ENCODE measurements at regions not wholly inside any gene's neighbourhood (a gene's known extent, or its start where the extent isn't known, plus 50 kb on each side); places are given as distances from the start of the nearest gene placed in this dataset.
"Not testable (repeated sequence)": the region's sequence is repeated elsewhere in the genome, so short reads cannot be mapped to it uniquely, and the experiment has no call there.

DNA sequence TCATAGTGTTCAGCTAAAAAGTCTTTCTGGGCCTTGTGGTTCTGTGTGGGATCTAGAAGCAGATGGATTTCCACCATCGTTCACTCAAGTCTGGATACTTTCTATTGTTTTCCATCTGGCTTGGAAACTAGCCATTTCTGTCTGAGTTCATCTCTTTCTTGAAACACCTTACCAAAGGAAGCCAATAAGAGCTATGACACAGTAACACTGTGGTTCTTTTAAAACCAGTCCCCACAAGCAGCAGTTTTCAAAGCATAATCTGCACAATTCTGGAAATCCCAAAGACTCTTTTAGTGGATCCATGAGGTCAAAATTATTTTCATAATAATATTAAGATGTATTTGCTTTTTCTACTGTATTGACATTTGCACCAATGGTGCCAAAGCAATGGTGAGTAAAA, 234.2 kb upstream of the TET2 start:
- in situ Hi-C loops (cut with HindIII; ENCODE audit: low pct_ligation_motif_present, low pct_unique_long_range_greater_than_20kb, low sequenced_read_pairs) = no loop called here
- DNase-seq = no peak

DNA sequence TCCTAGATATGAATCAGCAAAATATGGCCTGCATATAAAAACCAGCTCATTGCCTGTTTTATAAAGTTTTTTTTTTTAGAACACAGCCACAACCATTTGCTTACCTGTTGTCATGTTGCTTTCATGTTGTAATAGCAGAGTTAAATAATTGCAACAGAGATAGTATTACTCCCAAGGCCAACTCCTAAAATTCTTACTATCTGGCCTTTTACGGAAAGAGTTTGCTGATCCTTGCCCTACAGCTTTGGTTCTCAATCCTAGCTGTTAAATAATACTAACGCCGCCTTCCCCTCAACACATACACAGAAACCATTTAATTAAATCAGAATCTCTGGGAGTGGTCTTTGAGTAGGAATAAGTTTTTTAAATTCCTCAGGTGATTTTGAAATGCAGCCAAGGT, 231.3 kb upstream of the TET2 start:
- DNase-seq = no peak
- in situ Hi-C loops (cut with HindIII; ENCODE audit: low pct_ligation_motif_present, low pct_unique_long_range_greater_than_20kb, low sequenced_read_pairs) = no loop called here

DNA sequence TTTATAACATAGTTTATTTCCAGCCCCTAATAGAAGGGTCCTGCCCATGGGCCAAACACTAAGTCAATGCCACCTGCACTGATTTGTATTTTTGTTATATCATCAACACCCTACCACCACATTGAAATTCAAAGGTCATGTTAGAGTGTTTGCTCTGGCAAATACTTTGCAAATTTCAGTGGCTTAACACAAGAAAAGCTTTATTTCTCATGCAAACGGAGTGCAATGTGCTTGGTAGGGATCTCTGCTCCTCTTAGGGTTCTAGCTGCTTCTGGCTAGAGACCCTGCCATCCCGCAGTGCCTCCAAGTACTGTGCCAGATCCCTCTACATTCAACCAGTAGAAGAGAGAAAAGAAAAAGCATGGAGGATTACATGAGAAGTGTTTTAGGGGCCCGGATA, 230.8 kb upstream of the TET2 start:
- DNase-seq = no peak
- in situ Hi-C loops (cut with HindIII; ENCODE audit: low pct_ligation_motif_present, low pct_unique_long_range_greater_than_20kb, low sequenced_read_pairs) = no loop called here

DNA sequence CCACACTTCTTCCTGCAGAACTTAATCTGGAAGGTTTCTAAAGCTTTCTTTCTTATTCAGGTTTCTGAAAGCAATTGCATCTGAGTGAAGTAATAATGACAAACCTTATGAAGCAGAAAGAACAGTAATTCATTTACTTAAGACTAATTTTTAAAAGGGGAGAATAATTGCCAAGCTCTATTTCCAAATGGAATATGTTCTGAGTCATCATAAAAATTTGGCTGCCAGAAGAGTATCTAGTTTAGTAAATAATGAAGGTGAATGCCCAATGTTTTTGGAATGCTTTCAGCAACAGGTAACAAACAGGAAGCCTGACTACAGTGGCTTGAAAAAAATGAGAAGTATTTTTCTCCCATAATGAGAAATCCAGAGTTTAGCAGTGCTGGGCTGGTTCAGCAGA, 227.3 kb upstream of the TET2 start:
- no peak for DNase-seq
- in situ Hi-C loops (cut with HindIII; ENCODE audit: low pct_ligation_motif_present, low pct_unique_long_range_greater_than_20kb, low sequenced_read_pairs) = no loop called here

DNA sequence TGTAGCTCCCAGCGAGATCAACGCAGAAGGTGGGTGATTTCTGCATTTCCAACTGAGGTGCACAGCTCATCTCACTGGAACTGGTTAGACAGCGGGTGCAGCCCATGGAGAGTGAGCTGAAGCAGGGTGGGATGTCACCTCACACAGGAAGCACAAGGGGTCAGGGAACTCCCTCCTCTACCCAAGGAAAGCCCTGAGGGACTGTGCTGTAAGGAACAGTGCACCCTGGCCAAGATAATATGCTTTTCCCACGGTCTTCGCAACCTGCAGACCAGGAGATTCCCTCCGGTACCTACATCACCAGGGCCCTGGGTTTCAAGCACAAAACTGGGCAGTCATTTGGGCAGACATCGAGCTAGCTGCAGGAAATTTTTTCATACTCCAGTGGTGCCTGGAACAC, 216.4 kb upstream of the TET2 start:
- in situ Hi-C loops (cut with HindIII; ENCODE audit: low pct_ligation_motif_present, low pct_unique_long_range_greater_than_20kb, low sequenced_read_pairs) = no loop called here
- no peak for DNase-seq

DNA sequence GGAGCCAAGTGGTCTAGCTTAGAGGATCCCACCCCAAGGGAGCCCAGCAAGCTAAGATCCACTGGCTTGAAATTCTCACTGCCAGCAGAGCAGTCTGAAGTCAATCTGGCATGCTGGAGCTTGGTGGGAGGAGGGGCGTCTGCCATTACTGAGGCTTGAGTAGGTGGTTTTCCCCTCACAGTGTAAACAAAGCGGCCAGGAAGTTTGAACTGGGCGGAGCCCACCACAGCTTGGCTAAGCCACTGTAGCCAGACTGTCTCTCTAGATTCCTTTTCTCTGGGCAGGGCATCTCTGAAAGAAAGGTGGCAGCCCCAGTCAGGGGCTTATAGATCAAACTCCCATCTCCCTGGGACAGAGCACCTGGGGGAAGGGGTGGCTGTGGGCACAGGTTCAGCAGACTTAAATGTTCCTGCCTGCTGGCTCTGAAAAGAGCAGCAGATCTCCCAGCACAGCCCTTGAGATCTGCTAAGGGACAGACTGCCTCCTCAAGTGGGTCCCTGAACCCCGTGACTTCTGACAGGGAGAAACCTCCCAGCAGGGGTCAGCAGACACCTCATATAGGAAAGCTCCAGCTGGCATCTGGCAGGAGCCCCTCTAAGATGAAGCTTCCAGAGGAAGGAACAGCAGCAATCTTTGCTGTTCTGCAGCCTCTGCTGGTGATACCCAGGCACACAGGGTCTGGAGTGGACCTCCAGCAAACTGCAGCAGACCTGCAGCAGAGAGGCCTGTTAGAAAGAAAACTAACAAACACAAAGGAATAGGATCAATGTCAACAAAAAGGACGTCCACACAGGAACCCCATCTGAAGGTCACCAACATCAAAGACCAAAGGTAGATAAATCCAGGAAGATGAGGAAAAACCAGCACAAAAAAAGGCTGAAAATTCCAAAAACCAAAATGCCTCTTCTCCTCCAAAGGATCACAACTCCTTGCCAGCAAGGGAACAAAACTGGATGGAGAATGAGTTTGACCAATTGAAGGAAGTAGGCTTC, 215.6 kb upstream of the TET2 start:
- peak; percentile 10 for DNase-seq
- in situ Hi-C loops (cut with HindIII; ENCODE audit: low pct_ligation_motif_present, low pct_unique_long_range_greater_than_20kb, low sequenced_read_pairs) = not testable (repeated sequence)

DNA sequence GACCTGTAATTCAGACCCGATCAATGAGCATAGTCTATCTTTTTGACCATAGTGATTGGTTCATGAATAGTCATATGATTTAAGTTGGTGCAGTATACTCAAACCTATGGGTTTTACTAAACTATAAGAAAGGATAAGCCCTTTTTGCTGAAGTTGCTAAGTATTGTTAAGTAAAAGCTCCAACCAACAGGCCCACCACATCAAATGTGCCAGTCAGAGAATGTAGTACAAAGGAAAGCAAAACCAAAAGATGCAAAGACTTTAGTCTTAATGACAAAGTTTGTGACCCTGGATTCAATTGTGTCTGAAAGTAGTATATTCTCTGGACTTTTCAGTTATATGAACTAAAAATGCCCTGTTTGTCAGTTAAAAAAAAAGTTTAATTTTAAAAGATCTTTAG, 208.1 kb upstream of the TET2 start:
- in situ Hi-C loops (cut with HindIII; ENCODE audit: low pct_ligation_motif_present, low pct_unique_long_range_greater_than_20kb, low sequenced_read_pairs) = no loop called here
- DNase-seq = no peak

DNA sequence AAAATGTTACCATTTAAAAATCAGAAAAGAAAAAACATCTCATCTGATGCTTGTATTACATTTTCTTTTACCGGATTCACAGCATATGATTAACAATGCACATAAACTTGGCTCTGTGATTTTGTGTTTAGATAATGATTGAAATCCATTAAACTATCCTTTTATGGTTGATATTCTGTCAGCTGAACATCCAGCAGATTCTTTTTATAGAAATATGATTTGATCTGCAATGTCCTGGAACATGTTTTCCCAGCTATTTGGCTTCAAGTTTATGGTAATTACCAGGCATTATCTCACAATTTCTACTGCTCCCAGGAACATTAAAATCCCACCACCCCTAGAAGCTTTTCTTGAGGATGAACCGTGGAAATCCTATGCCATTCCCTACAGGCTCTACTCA, 205.7 kb upstream of the TET2 start:
- in situ Hi-C loops (cut with HindIII; ENCODE audit: low pct_ligation_motif_present, low pct_unique_long_range_greater_than_20kb, low sequenced_read_pairs) = no loop called here
- DNase-seq = no peak

DNA sequence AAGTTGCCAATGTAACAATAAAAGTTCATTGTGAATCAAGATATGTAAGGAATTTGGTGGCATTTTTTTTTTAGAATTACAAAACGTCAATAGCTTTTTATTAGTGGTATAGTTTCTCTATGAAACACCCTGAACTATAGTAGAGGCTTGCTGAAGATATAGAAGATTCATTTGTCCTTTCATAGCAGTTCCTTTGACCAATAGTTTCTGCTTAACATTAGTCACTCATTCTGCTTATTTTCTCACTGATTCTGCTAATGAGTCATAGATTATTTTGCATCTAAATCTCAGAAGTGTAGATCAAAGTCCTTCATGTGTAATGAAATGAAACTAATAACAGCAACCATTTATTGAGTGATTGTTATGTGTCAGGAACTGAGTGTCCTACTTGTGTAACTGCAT, 205.0 kb upstream of the TET2 start:
- in situ Hi-C loops (cut with HindIII; ENCODE audit: low pct_ligation_motif_present, low pct_unique_long_range_greater_than_20kb, low sequenced_read_pairs) = no loop called here

DNA sequence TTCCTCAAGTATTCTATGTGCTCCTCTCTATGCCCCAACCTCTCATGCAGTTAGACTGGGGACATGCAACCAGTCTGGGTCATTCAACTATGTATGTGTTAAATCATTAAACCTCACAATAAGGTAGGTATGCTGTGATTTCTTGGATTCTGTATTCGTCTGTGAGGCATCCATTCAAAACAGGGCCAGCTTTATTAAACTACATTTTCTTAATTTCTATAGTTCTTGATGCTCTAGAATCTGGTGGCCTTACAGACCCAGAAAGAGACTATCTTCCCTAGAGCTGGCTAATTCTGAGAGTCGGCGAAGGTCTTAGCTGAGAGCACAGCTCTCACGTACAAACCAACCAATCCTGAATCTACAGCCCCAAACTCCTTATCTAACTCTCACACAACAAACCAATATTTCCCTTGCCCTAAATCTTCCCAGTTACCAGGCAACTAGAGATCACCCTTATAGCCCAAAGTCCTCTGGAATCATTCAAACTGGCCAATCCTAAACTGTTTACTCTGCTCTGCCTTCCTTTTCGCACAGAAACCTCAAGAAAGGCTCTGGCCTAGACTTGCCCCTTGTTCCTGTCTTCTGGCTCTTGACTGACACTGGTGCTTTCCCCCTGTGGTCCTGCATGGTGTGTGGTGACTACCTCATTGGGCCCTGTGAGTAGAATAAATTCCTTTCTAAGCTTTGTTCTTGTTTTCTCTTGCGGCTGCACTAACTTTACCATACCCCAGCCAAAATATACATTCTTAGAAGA, 203.5 kb upstream of the TET2 start:
- in situ Hi-C loops (cut with HindIII; ENCODE audit: low pct_ligation_motif_present, low pct_unique_long_range_greater_than_20kb, low sequenced_read_pairs) = no loop called here
- no peak for DNase-seq

More for the DNA sequence above, 205.0 kb upstream of the TET2 start:
- DNase-seq = no peak

DNA sequence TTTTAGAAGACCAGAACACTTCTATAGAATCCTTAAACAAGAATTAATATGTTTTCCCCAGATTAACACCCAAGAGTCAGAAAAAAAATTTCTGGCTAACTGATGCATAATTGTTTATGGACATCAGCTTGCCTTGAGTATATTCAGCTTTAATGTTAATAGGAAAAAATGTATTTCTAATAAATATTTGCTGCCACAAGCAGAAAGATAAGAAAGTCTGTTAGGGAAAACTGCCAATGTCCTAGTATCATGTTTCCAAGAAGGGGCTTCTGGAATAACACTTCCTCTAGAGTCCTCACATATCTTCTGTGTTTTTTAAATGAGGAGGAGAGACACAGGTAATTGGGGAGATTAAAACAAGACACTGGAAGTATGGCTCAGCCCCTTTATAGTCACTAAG, 202.1 kb upstream of the TET2 start:
- no peak for DNase-seq
- in situ Hi-C loops (cut with HindIII; ENCODE audit: low pct_ligation_motif_present, low pct_unique_long_range_greater_than_20kb, low sequenced_read_pairs) = no loop called here

DNA sequence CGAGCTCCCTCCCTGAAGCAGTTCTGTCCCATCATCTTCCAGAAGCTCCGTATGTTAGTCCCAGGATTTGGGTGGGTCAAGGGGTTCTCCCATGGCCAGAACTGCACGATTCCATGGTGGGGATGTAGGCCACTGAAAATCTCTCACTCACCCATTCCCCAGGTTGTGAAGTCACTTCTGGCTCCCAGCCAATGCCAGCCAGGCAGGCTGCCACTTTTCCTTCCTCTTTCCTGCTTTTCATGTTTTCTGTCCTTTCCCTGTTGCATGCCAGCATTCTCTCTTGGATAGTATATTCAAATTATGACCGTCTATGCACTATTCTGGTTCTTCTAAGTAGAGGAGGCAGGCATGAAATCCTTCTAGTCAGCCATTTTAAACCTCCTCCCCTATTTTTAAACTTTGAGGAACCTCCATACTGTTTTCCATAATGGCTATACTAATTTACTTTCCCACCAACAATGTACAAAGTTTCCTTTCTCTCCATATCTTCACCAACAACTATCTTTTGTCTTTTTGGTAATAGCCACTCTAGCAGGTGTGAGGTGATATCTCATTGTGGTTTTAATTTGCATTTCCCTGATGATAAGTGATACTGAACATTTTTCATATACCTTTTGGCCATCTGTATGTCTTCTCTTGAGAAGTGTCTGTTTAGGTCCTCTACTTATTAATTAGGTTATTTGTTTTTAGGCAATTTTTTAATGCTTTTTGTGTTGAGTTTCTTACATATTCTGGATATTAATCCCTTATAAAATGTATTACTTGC, 182.1 kb upstream of the TET2 start:
- in situ Hi-C loops (cut with HindIII; ENCODE audit: low pct_ligation_motif_present, low pct_unique_long_range_greater_than_20kb, low sequenced_read_pairs) = no loop called here
- no peak for DNase-seq

DNA sequence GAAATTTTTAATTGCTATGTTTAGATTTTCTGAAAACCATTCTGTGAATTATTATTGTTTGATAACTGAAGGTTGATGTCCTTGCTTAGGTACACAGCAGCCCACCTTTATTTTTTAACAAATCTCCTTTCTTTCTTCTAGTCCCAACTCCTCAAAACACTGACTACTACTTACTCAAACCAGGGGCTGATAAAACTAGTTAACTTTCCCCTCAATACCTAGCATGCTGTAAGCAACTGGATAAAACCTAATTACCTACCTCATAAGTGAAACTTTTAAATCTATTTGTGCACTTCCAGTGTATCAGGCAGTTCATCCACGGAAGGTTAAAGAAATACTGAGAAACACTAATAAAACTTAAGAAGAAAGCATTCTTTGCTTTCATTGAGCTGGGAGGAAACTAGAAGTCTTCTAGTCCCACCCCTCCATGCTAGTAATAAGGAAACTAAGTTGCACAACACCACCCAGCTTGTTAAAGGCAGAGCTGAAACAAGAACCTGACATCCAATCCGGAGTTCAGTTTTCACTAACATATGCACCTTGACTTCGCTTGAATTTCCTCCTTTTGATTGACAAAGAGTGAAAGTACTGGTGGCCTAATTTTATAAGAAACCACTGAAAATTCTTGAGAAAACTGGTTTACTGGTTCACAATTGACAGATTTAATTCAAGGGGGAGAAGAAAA, 180.2 kb upstream of the TET2 start:
- DNase-seq = no peak

DNA sequence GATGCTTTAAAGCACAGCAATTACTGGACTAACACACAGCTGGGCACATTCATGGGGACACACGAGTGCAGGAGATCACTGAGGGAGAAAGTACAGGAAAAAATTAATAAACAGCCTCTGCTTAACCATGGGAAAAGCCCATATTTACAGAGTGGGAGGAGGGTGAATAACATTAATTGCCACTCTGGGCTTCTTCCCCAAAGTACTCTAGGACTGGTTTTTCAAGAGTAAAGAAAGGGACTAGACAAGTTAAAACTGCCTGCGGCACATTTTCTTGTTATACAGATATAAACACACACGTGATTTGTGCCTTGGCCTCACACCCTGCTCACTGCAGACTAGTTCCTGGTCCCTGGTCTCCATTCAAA, 179.7 kb upstream of the TET2 start:
- in situ Hi-C loops (cut with HindIII; ENCODE audit: low pct_ligation_motif_present, low pct_unique_long_range_greater_than_20kb, low sequenced_read_pairs) = no loop called here
- no peak for DNase-seq

More for the DNA sequence above, 180.2 kb upstream of the TET2 start:
- in situ Hi-C loops (cut with HindIII; ENCODE audit: low pct_ligation_motif_present, low pct_unique_long_range_greater_than_20kb, low sequenced_read_pairs) = no loop called here

DNA sequence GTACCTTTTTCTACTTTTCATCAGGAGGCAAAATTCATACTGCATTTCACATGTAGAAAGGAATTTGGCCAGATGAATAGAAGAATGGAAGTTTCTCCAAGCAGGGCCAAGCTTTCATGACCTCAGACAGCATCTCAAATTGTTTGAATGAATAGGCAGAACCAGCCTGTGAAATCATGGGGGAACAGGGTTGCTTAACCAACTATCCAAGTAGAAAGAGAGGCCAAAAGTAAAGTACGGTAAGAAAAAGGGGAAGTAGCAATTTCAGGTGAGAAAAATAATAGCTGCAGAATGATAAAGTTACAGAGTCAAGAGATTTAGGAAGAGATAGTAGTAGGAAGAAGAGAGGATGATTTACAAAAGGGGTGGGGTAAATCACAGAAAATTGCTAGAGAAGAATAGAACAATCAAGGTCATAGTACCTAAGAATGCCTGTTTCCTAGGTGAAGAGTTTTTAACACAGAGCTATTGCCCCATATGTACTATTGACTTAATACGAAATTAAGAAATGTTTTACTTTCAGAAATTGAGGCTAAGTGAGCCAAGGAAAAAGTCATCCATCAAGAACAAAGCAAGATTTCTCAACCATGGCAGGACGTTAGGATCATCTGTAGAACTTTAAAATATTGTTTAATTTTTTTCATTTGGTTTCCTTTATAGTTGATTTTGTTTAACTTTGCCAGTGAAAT, 177.1 kb upstream of the TET2 start:
- in situ Hi-C loops (cut with HindIII; ENCODE audit: low pct_ligation_motif_present, low pct_unique_long_range_greater_than_20kb, low sequenced_read_pairs) = no loop called here

DNA sequence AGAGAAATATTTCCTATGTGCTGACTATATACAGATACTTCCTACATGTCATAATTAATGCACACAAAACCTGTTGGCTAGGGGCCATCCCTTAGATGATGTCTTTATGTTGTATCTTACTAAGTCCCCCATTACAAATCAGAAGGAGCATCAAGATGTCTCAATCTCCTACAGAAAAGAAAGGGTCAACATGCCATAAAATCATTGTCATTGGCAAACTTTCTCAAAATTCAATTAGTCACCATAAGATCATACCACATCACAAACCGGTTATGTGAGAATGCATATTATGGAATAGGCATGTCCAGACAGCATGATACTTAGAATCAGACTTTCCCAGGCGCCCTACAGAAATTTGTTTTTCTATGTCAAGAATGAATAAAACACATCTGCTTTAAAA, 175.2 kb upstream of the TET2 start:
- no peak for DNase-seq
- in situ Hi-C loops (cut with HindIII; ENCODE audit: low pct_ligation_motif_present, low pct_unique_long_range_greater_than_20kb, low sequenced_read_pairs) = no loop called here

More for the DNA sequence above, 177.1 kb upstream of the TET2 start:
- no peak for DNase-seq

DNA sequence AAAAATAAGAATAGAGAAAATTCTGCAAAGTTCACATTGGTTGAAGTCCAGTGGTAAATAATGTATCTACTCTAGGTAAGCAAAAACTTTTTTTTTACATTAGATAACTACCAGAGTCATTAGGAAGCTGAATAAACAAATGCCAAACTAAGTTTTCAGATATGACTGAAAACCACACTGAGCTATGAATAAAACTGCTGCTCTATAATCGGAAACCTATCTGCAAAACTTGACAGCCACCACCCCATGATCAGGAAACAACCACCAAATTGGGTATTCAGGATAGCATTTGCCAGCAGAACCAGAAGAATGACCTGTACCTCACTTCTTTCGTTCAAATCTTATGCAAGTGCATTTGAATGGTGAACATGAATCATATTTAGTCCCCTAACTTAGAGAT, 173.0 kb upstream of the TET2 start:
- in situ Hi-C loops (cut with HindIII; ENCODE audit: low pct_ligation_motif_present, low pct_unique_long_range_greater_than_20kb, low sequenced_read_pairs) = no loop called here
- DNase-seq = no peak

DNA sequence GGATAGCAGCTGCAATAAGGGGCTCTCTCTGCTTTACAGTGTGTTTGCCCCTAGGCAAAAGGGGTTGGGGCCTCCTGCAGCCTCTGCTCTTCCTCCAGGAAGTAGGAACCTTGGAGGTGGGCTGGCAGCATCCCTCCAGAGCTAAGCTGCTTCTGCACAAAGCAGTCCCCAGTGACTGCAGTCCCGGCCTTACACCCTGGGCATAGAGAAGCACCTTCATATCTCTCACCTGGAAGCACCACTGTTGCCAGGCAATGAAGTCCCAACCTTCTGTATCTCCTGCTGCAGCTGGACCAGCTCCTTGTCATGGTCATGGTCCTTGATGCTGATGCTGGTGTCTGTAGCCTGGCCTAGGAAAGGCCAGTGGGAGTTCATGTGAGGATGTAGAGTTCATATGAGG, 171.1 kb upstream of the TET2 start:
- in situ Hi-C loops (cut with HindIII; ENCODE audit: low pct_ligation_motif_present, low pct_unique_long_range_greater_than_20kb, low sequenced_read_pairs) = no loop called here

More for the DNA sequence above, 171.1 kb upstream of the TET2 start:
- DNase-seq = no peak
